Esophagus squamous epithelium (tissue), 5 donors: ENCODE measurements at regions not wholly inside any gene's neighbourhood (a gene's known extent, or its start where the extent isn't known, plus 50 kb on each side); places are given as distances from the start of the nearest gene placed in this dataset.

Experiments used
- DNase-seq: peaks from one replicate; lab custom pipeline; 2025; lab: John Stamatoyannopoulos, UW
- H3K27ac ChIP-seq, 4 donors: fragments of 200-600 bp; sonication (generic); one replicate each; pipeline ENCODE4 v1.5.1; 2016 to 2019; ENCODE audit warnings: mild to moderate bottlenecking in 1 of 4
- H3K27me3 ChIP-seq, 4 donors: fragments of 200-600 bp; sonication (generic); 1 replicate in 3 of 4; 2 replicates in 1 of 4; pipeline versions ENCODE4 v1.5.1 to v1.6.0; 2017 to 2021; ENCODE audit warnings: antibody characterized with exemption in 1 of 4
- H3K36me3 ChIP-seq, 3 donors: fragments of 200-600 bp; sonication (generic); one replicate each; pipeline ENCODE4 v1.5.1; 2016 to 2019
- H3K4me1 ChIP-seq, 3 donors: fragments of 200-600 bp; sonication (generic); one replicate each; pipeline ENCODE4 v1.5.1; 2017 to 2019
- H3K4me3 ChIP-seq, 4 donors: fragments of 200-600 bp; sonication (generic); 1 replicate in 3 of 4; 2 replicates in 1 of 4; pipeline ENCODE4 v1.5.1; 2016 to 2019; ENCODE audit warnings: mild to moderate bottlenecking in 2 of 4, moderate library complexity in 1 of 4
- H3K9me3 ChIP-seq, 3 donors: fragments of 200-600 bp; sonication (generic); one replicate each; pipeline ENCODE4 v1.5.1; 2016 to 2019
- POLR2A ChIP-seq, 4 donors: fragments of 450-650 bp; IDR thresholded peaks; one replicate each; pipeline ENCODE4 v1.6.1; 2017; ENCODE audit warnings: antibody characterized with exemption in 4 of 4, mild to moderate bottlenecking in 4 of 4, moderate library complexity in 3 of 4
- WGBS, 2 donors: methylation state at CpG; one replicate each; pipeline ENCODE4 v1.1.5; 2018; 5-methylcytosine and 5-hydroxymethylcytosine counted together
- intact Hi-C: fragments of 100-400 bp; cut with DNase I; formaldehyde crosslinking; loops from one replicate; pipeline ENCODE4 v1.15.0; 2022
- TF ChIP-seq, protein P1 (sequence below), 6 experiments: fragments of 450-650 bp in 4 of 6; fragments of 200-600 bp in 2 of 6; sonication (generic) in 2 of 6; IDR thresholded peaks; one replicate each; pipeline ENCODE4 v1.5.1; 2016 to 2019; ENCODE audit warnings: antibody characterized with exemption in 6 of 6, mild to moderate bottlenecking in 4 of 6, moderate library complexity in 4 of 6
- donor health status: DM: yes; HTN: yes; CAD: no.

DNA sequence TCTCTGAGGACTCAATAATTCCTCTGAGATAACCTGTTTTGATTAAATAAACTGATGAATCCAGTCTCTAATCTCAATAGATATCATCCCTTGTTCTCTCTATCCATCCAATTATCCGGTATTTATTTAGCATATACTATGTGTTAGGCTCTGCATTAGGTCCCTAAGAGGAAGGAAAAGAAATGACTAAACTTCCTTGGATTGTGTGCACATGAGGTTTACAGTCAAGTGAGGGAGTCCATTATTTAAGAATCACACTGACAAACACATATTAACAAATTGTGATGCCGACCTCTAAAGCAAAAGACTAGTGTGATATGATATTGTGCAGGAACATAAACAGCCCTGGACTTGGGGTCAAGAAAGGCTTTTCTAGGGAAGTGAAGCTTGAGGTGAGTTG, 140.8 kb downstream of the HMHB1 start:
- intact Hi-C loops = no loop called here
- no peaks in the 10 kb centered on the region for H3K27me3 ChIP-seq
- H3K9me3 ChIP-seq = no peaks in the 10 kb centered on the region
- no peaks in the 10 kb centered on the region for H3K4me1 ChIP-seq
- H3K36me3 ChIP-seq = no peaks in the 10 kb centered on the region
- no peak for TF ChIP-seq POLR2A (IDR thresholded peaks at IDR 0.05)
- TF ChIP-seq, protein P1, sequence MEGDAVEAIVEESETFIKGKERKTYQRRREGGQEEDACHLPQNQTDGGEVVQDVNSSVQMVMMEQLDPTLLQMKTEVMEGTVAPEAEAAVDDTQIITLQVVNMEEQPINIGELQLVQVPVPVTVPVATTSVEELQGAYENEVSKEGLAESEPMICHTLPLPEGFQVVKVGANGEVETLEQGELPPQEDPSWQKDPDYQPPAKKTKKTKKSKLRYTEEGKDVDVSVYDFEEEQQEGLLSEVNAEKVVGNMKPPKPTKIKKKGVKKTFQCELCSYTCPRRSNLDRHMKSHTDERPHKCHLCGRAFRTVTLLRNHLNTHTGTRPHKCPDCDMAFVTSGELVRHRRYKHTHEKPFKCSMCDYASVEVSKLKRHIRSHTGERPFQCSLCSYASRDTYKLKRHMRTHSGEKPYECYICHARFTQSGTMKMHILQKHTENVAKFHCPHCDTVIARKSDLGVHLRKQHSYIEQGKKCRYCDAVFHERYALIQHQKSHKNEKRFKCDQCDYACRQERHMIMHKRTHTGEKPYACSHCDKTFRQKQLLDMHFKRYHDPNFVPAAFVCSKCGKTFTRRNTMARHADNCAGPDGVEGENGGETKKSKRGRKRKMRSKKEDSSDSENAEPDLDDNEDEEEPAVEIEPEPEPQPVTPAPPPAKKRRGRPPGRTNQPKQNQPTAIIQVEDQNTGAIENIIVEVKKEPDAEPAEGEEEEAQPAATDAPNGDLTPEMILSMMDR (IDR thresholded peaks at IDR 0.05) = no peak
- H3K4me3 ChIP-seq = no peak overlapping the region
- WGBS, 2 donors = 82 to 83% methylated on average over 2 of the region's 2 CpGs
- DNase-seq = no peak
- no peak overlapping the region for H3K27ac ChIP-seq

DNA sequence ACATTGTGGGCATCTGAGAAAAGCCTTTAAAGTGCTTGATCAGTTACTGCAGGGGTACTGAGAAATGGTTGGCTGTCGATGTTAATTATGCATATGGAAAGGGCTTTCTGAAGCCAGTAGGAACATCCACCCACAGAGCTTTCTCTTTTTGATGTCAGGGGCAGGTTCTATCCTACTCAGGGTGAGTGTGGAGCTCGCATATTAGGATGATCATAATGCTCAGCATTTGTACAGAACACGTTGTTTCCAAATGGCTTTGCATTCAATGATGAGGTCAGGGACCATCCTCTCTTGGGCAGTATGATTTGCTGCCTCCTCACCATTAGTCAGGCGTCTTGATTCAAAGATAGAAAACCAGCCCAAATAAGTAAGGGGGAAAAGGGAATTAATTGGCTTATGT, 141.9 kb downstream of the HMHB1 start:
- H3K27me3 ChIP-seq = no peaks in the 10 kb centered on the region
- TF ChIP-seq, protein P1 (IDR thresholded peaks at IDR 0.05) = no peak
- no peak for TF ChIP-seq POLR2A (IDR thresholded peaks at IDR 0.05)
- H3K36me3 ChIP-seq = no peaks in the 10 kb centered on the region
- no peak overlapping the region for H3K4me3 ChIP-seq
- no peaks in the 10 kb centered on the region for H3K9me3 ChIP-seq
- no peak overlapping the region for H3K27ac ChIP-seq
- intact Hi-C loops = no loop called here
- DNase-seq = no peak
- H3K4me1 ChIP-seq = no peaks in the 10 kb centered on the region
- WGBS, 2 donors = 89 to 92% methylated on average over 4 of the region's 4 CpGs

DNA sequence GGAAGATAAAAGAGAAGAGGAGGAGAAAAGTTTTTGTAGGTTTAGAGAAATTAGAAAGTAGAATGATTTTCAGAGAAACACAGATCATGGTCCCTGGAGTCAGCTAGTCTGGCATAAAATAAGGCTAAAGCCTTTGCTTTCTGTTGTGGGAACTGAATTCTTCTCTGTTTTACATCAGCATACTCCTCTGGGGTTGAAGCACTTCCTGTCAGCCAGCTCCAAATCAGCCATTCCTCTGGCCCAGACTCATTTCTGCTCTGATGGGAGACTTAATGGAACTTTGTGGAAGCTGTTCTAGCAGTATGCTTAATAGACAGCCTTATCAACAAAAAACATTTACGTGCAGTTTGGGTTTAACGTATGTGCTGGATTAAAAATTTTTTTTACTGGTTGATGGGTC, 143.2 kb downstream of the HMHB1 start:
- Histone ChIP-seq H3K9me3 (no peaks in the 10 kb centered on the region), H3K27me3 (no peaks in the 10 kb centered on the region), H3K4me3 (no peak overlapping the region), H3K4me1 (no peaks in the 10 kb centered on the region), H3K36me3 (no peaks in the 10 kb centered on the region), H3K27ac (no peak overlapping the region)
- intact Hi-C loops = no loop called here
- DNase-seq = no peak
- 80 to 84% methylated on average over 2 of the region's 2 CpGs for WGBS, 2 donors
- TF ChIP-seq POLR2A (IDR thresholded peaks at IDR 0.05) = no peak

DNA sequence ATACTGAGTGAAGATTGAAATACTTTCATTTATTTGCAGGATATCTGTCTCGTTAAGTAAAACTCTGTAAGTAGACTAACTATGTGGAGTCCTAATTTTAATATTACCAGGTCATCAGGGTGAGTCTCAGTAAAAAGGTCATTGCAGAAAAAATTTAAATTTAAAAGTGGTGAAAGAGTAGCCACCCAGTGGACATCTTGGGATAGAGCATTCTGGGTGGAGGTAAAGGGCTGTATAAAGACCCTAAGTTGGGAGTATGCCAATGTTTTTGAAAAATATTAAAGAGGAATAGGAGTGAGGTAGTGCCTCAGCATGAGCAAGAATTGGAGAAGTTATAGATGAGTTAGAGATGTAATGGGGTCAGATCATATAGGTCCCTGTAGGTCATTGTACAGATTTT, 145.5 kb downstream of the HMHB1 start:
- no peak overlapping the region for H3K4me3 ChIP-seq
- H3K36me3 ChIP-seq = no peaks in the 10 kb centered on the region
- no peaks in the 10 kb centered on the region for H3K27me3 ChIP-seq
- no peaks in the 10 kb centered on the region for H3K9me3 ChIP-seq
- WGBS, 2 donors = 81 to 95% methylated on average over 1 of the region's 1 CpG
- TF ChIP-seq, protein P1 (IDR thresholded peaks at IDR 0.05) = peak in 1 of 6 experiments; percentile 18
- TF ChIP-seq POLR2A (IDR thresholded peaks at IDR 0.05) = no peak
- intact Hi-C loops = no loop called here
- no peak for DNase-seq
- H3K27ac ChIP-seq = no peak overlapping the region
- no peaks in the 10 kb centered on the region for H3K4me1 ChIP-seq

DNA sequence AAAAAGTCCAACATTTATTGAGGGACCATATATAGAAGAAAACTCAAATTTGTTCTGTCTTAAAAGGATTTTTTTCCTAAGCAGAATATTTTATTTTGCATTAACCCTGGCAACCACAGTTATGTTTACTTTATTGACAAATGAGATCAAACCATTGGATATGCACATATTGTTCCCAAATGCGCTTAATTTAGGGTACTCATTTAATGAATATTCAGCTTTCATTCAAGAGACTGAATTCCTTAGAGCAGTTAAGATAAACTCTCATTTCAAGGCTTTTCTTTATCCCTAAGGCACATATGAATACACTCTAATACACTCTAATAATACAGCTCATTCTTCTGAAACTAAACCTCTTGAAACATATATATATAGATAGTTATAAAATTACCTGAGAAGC, 150.2 kb downstream of the HMHB1 start:
- no peaks in the 10 kb centered on the region for H3K27me3 ChIP-seq
- no peak overlapping the region for H3K27ac ChIP-seq
- WGBS, 2 donors = 67 to 97% methylated on average over 1 of the region's 1 CpG
- TF ChIP-seq POLR2A (IDR thresholded peaks at IDR 0.05) = no peak
- TF ChIP-seq, protein P1 (IDR thresholded peaks at IDR 0.05) = no peak
- no peaks in the 10 kb centered on the region for H3K9me3 ChIP-seq
- no peak for DNase-seq
- no peaks in the 10 kb centered on the region for H3K4me1 ChIP-seq
- no peak overlapping the region for H3K4me3 ChIP-seq
- H3K36me3 ChIP-seq = no peaks in the 10 kb centered on the region
- intact Hi-C loops = no loop called here

DNA sequence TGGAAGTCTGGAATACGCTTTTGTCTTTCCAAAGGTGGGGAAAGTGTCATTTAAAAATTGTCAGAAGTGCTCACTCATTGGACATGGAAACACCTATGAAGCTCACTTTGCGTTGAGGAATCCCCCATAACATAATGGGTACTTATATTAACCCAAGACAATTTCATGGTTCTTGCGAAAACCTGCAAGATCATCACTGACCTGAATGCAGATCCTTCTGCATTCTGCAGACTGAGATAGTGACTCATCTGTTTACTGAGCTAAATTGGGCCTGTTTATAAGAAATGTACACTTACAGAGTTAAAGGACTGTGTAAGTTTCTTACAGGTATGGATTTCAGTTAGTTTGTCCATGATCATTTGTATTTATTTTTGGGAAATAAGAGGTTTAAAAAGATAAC, 153.0 kb downstream of the HMHB1 start:
- H3K27me3 ChIP-seq = no peaks in the 10 kb centered on the region
- H3K27ac ChIP-seq = no peak overlapping the region
- no peak overlapping the region for H3K4me3 ChIP-seq
- no peaks in the 10 kb centered on the region for H3K36me3 ChIP-seq
- 84 to 90% methylated on average over 3 of the region's 3 CpGs for WGBS, 2 donors
- H3K9me3 ChIP-seq = no peaks in the 10 kb centered on the region
- H3K4me1 ChIP-seq = no peaks in the 10 kb centered on the region
- intact Hi-C loops = no loop called here
- DNase-seq = no peak
- TF ChIP-seq, protein P1 (IDR thresholded peaks at IDR 0.05) = no peak
- TF ChIP-seq POLR2A (IDR thresholded peaks at IDR 0.05) = no peak
